Esophagus squamous epithelium (tissue), 5 donors: ENCODE measurements at regions not wholly inside any gene's neighbourhood (a gene's known extent, or its start where the extent isn't known, plus 50 kb on each side); places are given as distances from the start of the nearest gene placed in this dataset.

Source experiments
- DNase-seq: peaks from one replicate; lab custom pipeline; 2025; lab: John Stamatoyannopoulos, UW
- H3K27ac ChIP-seq, 4 donors: fragments of 200-600 bp; sonication (generic); one replicate each; pipeline ENCODE4 v1.5.1; 2016 to 2019; ENCODE audit warnings: mild to moderate bottlenecking in 1 of 4
- H3K27me3 ChIP-seq, 4 donors: fragments of 200-600 bp; sonication (generic); 1 replicate in 3 of 4; 2 replicates in 1 of 4; pipeline versions ENCODE4 v1.5.1 to v1.6.0; 2017 to 2021; ENCODE audit warnings: antibody characterized with exemption in 1 of 4
- H3K36me3 ChIP-seq, 3 donors: fragments of 200-600 bp; sonication (generic); one replicate each; pipeline ENCODE4 v1.5.1; 2016 to 2019
- H3K4me1 ChIP-seq, 3 donors: fragments of 200-600 bp; sonication (generic); one replicate each; pipeline ENCODE4 v1.5.1; 2017 to 2019
- H3K4me3 ChIP-seq, 4 donors: fragments of 200-600 bp; sonication (generic); 1 replicate in 3 of 4; 2 replicates in 1 of 4; pipeline ENCODE4 v1.5.1; 2016 to 2019; ENCODE audit warnings: mild to moderate bottlenecking in 2 of 4, moderate library complexity in 1 of 4
- H3K9me3 ChIP-seq, 3 donors: fragments of 200-600 bp; sonication (generic); one replicate each; pipeline ENCODE4 v1.5.1; 2016 to 2019
- CTCF ChIP-seq, 6 experiments: fragments of 450-650 bp in 4 of 6; fragments of 200-600 bp in 2 of 6; sonication (generic) in 2 of 6; IDR thresholded peaks; one replicate each; pipeline ENCODE4 v1.5.1; 2016 to 2019; ENCODE audit warnings: antibody characterized with exemption in 6 of 6, mild to moderate bottlenecking in 4 of 6, moderate library complexity in 4 of 6
- POLR2A ChIP-seq, 4 donors: fragments of 450-650 bp; IDR thresholded peaks; one replicate each; pipeline ENCODE4 v1.6.1; 2017; ENCODE audit warnings: antibody characterized with exemption in 4 of 4, mild to moderate bottlenecking in 4 of 4, moderate library complexity in 3 of 4
- WGBS, 2 donors: methylation state at CpG; one replicate each; pipeline ENCODE4 v1.1.5; 2018; 5-methylcytosine and 5-hydroxymethylcytosine counted together
- intact Hi-C: fragments of 100-400 bp; cut with DNase I; formaldehyde crosslinking; loops from one replicate; pipeline ENCODE4 v1.15.0; 2022
- donor health status: DM: yes; HTN: yes; CAD: no.

GRCh38 chr17:70934835-70935234, 765.5 kb downstream of the KCNJ2 start:
- no peak overlapping the region for H3K27ac ChIP-seq
- H3K9me3 ChIP-seq, result no peaks in the 10 kb centered on the region
- no peaks in the 10 kb centered on the region for H3K36me3 ChIP-seq
- intact Hi-C loops, result no loop called here
- no peaks in the 10 kb centered on the region for H3K27me3 ChIP-seq
- TF ChIP-seq POLR2A (IDR thresholded peaks at IDR 0.05), result no peak
- no peak for TF ChIP-seq CTCF (IDR thresholded peaks at IDR 0.05)
- H3K4me3 ChIP-seq, result no peak overlapping the region
- H3K4me1 ChIP-seq, result no peaks in the 10 kb centered on the region
- DNase-seq, result no peak

- Histone ChIP-seq H3K27me3 (no peaks in the 10 kb centered on the region), H3K27ac (no peak overlapping the region), H3K4me1 (no peaks in the 10 kb centered on the region), H3K9me3 (no peaks in the 10 kb centered on the region), H3K4me3 (no peak overlapping the region), H3K36me3 (no peaks in the 10 kb centered on the region)
- WGBS, 2 donors, result 79 to 83% methylated on average over 1 of the region's 1 CpG
- intact Hi-C loops, result no loop called here
- no peak for TF ChIP-seq CTCF (IDR thresholded peaks at IDR 0.05)
- DNase-seq, result no peak
Measured at GRCh38 chr17:70936724-70937123, 767.4 kb downstream of the KCNJ2 start.

GRCh38 chr17:70938336-70938735, 769.0 kb downstream of the KCNJ2 start:
- intact Hi-C loops, result no loop called here
- WGBS, 2 donors, result 42 to 63% methylated on average over 7 of the region's 7 CpGs
- no peak for TF ChIP-seq CTCF (IDR thresholded peaks at IDR 0.05)
- no peak for TF ChIP-seq POLR2A (IDR thresholded peaks at IDR 0.05)
- Histone ChIP-seq H3K4me1 (no peaks in the 10 kb centered on the region), H3K27ac (no peak overlapping the region), H3K36me3 (no peaks in the 10 kb centered on the region), H3K4me3 (no peak overlapping the region), H3K9me3 (no peaks in the 10 kb centered on the region), H3K27me3 (no peaks in the 10 kb centered on the region)
- no peak for DNase-seq

- WGBS, 2 donors, result 78 to 82% methylated on average over 5 of the region's 5 CpGs
- Histone ChIP-seq H3K4me3 (no peak overlapping the region), H3K27ac (no peak overlapping the region), H3K36me3 (no peaks in the 10 kb centered on the region), H3K9me3 (no peaks in the 10 kb centered on the region), H3K27me3 (no peaks in the 10 kb centered on the region), H3K4me1 (no peaks in the 10 kb centered on the region)
- TF ChIP-seq POLR2A (IDR thresholded peaks at IDR 0.05) (no peak), CTCF (IDR thresholded peaks at IDR 0.05) (no peak)
- intact Hi-C loops, result no loop called here
- DNase-seq, result no peak
Measured at GRCh38 chr17:70945386-70945785, 776.1 kb downstream of the KCNJ2 start.

GRCh38 chr17:70947215-70947614, 777.9 kb downstream of the KCNJ2 start:
- intact Hi-C loops, result no loop called here
- WGBS, 2 donors, result 89 to 90% methylated on average over 2 of the region's 2 CpGs
- TF ChIP-seq POLR2A (IDR thresholded peaks at IDR 0.05) (no peak), CTCF (IDR thresholded peaks at IDR 0.05) (no peak)
- Histone ChIP-seq H3K4me3 (no peak overlapping the region), H3K27me3 (no peaks in the 10 kb centered on the region), H3K27ac (no peak overlapping the region), H3K9me3 (no peaks in the 10 kb centered on the region), H3K4me1 (no peaks in the 10 kb centered on the region), H3K36me3 (no peaks in the 10 kb centered on the region)
- DNase-seq, result no peak
